Panc1 (cell line): ENCODE measurements at regions not wholly inside any gene's neighbourhood (a gene's known extent, or its start where the extent isn't known, plus 50 kb on each side); places are given as distances from the start of the nearest gene placed in this dataset.

Experiments
- ATAC-seq: fragments of 200-7000 bp; cut with Tn5 transposase; 2 replicates; pipeline ENCODE4 v1.9.1; 2020; ENCODE audit warnings: mild to moderate bottlenecking, moderate library complexity
- BruUV-seq: library from RNA; stranded (reverse); fragments of 400-500 nt; replicated peaks from 2 replicates; lab custom pipeline; 2021; lab: Mats Ljungman, UMichigan
- CTCF ChIA-PET: fragments of 300-600 bp; sonication (Branson Sonifier 250); formaldehyde crosslinking; loops from one replicate; lab custom pipeline; 2022; ENCODE audit warnings: antibody characterized with exemption; lab: Charles Lee
- POLR2A ChIA-PET: fragments of 300-600 bp; sonication (Branson Sonifier 250); formaldehyde crosslinking; loops from one replicate; lab custom pipeline; 2022; ENCODE audit warnings: antibody characterized with exemption; lab: Charles Lee
- DNase-seq: peaks from one replicate; pipeline ENCODE4 v3.0.0-alpha.2; 2010; ENCODE audit warnings: low read depth, low spot score
- H3K27ac ChIP-seq: 2 replicates; pipeline ENCODE4 v1.5.1; 2011; ENCODE audit warnings: mild to moderate bottlenecking, low read length, inconsistent platforms
- H3K27me3 ChIP-seq: fragments of 200-500 bp; sonication (Bioruptor generic); 2 replicates; pipeline ENCODE4 v1.6.0; 2014; ENCODE audit warnings: low read length, inconsistent platforms; ENCODE audit not compliant: control insufficient read depth, insufficient read depth
- H3K36me3 ChIP-seq: fragments of 200-500 bp; sonication (Bioruptor generic); 2 replicates; pipeline ENCODE4 v1.5.1; 2014; ENCODE audit warnings: inconsistent platforms, mild to moderate bottlenecking, low read length, moderate library complexity; ENCODE audit not compliant: control insufficient read depth, insufficient read depth
- H3K4me1 ChIP-seq: 2 replicates; pipeline ENCODE4 v1.5.1; 2011; ENCODE audit warnings: inconsistent platforms, mild to moderate bottlenecking, low read length, moderate library complexity; ENCODE audit not compliant: control insufficient read depth, insufficient read depth
- H3K4me3 ChIP-seq, 2 experiments: 2 replicates each; pipeline ENCODE4 v1.5.1; 2011 to 2012; ENCODE audit warnings: low read depth in 2 of 2, low read length in 2 of 2, mild to moderate bottlenecking in 2 of 2, inconsistent platforms in 1 of 2, moderate library complexity in 1 of 2
- H3K9me3 ChIP-seq: fragments of 200-500 bp; sonication (Bioruptor generic); 2 replicates; pipeline ENCODE4 v1.5.1; 2014; ENCODE audit warnings: low read depth, mild to moderate bottlenecking, inconsistent platforms, low read length, moderate library complexity; ENCODE audit not compliant: control insufficient read depth, insufficient read depth
- POLR2AphosphoS5 ChIP-seq: IDR thresholded peaks from 2 replicates; pipeline ENCODE4 v1.6.1; 2012; ENCODE audit warnings: mild to moderate bottlenecking, low read depth, low read length, moderate library complexity
- SIN3A ChIP-seq: IDR thresholded peaks from 2 replicates; pipeline ENCODE4 v1.6.1; 2012; ENCODE audit warnings: low read depth, mild to moderate bottlenecking, low read length, moderate library complexity, borderline replicate concordance; ENCODE audit not compliant: insufficient read depth
- TCF7L2 ChIP-seq: IDR thresholded peaks from 2 replicates; pipeline ENCODE4 v1.6.1; 2011; ENCODE audit warnings: mild to moderate bottlenecking, low read depth, low read length, inconsistent platforms
- in situ Hi-C: cut with HindIII; loops from 2 replicates; pipeline ENCODE4 v1.10.0; 2016; ENCODE audit warnings: low sequenced_read_pairs, low pct_unique_long_range_greater_than_20kb
- intact Hi-C: fragments of 100-400 bp; cut with micrococcal nuclease; formaldehyde crosslinking; loops from one replicate; pipeline ENCODE4 v1.10.0; 2022; ENCODE audit not compliant: unreplicated experiment
- TF ChIP-seq, protein P1 (sequence below), 2 experiments: IDR thresholded peaks; 2 replicates each; pipeline ENCODE4 v1.6.1; 2011 to 2012; ENCODE audit warnings: low read depth in 2 of 2, control low read depth in 1 of 2, low read length in 1 of 2, mild to moderate bottlenecking in 1 of 2, moderate library complexity in 1 of 2; ENCODE audit not compliant: insufficient read depth in 1 of 2
- TF ChIP-seq, protein P2 (sequence below): fragments of 450-650 bp; IDR thresholded peaks from 2 replicates; pipeline ENCODE4 v1.5.1; 2017; ENCODE audit warnings: mild to moderate bottlenecking

DNA sequence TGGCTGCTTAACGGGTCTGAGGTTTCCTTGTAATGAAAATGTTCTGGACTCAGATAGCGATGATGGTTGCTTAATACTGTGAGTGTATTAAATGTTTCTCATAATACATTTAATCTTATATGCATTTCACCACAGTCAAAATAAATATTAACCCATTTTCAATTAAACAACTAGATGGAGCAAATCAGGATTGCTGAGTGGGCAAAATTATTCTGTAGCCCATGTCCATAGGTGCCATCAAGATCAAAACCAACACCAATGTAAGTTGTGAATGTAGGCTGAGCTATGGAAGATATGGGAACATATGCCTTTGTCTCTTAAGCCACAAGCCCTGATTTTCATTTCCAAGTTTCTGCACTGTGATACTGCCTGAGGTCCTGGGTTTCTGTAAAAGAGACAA is 572.6 kb upstream of the EEF2KMT start:
- TF ChIP-seq SIN3A (no peak), POLR2AphosphoS5 (no peak), TCF7L2 (no peak)
- TF ChIP-seq, protein P1, sequence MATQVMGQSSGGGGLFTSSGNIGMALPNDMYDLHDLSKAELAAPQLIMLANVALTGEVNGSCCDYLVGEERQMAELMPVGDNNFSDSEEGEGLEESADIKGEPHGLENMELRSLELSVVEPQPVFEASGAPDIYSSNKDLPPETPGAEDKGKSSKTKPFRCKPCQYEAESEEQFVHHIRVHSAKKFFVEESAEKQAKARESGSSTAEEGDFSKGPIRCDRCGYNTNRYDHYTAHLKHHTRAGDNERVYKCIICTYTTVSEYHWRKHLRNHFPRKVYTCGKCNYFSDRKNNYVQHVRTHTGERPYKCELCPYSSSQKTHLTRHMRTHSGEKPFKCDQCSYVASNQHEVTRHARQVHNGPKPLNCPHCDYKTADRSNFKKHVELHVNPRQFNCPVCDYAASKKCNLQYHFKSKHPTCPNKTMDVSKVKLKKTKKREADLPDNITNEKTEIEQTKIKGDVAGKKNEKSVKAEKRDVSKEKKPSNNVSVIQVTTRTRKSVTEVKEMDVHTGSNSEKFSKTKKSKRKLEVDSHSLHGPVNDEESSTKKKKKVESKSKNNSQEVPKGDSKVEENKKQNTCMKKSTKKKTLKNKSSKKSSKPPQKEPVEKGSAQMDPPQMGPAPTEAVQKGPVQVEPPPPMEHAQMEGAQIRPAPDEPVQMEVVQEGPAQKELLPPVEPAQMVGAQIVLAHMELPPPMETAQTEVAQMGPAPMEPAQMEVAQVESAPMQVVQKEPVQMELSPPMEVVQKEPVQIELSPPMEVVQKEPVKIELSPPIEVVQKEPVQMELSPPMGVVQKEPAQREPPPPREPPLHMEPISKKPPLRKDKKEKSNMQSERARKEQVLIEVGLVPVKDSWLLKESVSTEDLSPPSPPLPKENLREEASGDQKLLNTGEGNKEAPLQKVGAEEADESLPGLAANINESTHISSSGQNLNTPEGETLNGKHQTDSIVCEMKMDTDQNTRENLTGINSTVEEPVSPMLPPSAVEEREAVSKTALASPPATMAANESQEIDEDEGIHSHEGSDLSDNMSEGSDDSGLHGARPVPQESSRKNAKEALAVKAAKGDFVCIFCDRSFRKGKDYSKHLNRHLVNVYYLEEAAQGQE (IDR thresholded peaks at IDR 0.05; ENCODE audit: insufficient read depth in 1 of 2, low read depth in 2 of 2, low read length in 1 of 2): no peak
- TF ChIP-seq, protein P2, sequence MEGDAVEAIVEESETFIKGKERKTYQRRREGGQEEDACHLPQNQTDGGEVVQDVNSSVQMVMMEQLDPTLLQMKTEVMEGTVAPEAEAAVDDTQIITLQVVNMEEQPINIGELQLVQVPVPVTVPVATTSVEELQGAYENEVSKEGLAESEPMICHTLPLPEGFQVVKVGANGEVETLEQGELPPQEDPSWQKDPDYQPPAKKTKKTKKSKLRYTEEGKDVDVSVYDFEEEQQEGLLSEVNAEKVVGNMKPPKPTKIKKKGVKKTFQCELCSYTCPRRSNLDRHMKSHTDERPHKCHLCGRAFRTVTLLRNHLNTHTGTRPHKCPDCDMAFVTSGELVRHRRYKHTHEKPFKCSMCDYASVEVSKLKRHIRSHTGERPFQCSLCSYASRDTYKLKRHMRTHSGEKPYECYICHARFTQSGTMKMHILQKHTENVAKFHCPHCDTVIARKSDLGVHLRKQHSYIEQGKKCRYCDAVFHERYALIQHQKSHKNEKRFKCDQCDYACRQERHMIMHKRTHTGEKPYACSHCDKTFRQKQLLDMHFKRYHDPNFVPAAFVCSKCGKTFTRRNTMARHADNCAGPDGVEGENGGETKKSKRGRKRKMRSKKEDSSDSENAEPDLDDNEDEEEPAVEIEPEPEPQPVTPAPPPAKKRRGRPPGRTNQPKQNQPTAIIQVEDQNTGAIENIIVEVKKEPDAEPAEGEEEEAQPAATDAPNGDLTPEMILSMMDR: no peak
- H3K4me3 ChIP-seq: no peak overlapping the region
- H3K4me1 ChIP-seq: no peaks in the 10 kb centered on the region
- DNase-seq (no peak), ATAC-seq (no peak)
- no peaks in the 10 kb centered on the region for H3K36me3 ChIP-seq
- H3K9me3 ChIP-seq: no peaks in the 10 kb centered on the region
- intact Hi-C loops (no loop called here), in situ Hi-C loops (no loop called here)
- H3K27ac ChIP-seq: no peak overlapping the region
- POLR2A ChIA-PET: no interaction called here
- peaks cover 3% of the 10 kb centered on the region; the same call in 1 of the 2 replicates for H3K27me3 ChIP-seq
- CTCF ChIA-PET: no interaction called here
- BruUV-seq: no TSS peak

DNA sequence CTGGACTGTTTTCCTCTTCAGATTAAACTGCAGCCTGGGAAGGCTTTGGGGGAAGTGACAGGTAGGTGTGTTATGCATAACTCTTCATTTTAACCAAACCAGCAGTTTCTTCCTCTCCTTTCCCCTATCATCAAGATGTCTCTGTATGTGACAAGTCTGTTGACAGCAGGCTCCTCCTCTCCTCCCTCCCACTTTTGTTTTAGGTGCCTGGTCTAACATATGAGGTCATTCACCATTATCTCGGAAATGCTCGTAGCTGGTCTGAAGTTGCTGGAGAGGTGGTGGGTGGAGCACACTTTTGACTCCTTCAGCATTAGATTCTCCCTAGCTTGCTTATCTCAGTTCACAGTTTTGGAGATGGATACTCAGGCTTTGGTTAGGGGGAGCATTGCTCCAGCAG is 571.0 kb upstream of the EEF2KMT start:
- H3K27me3 ChIP-seq: peaks cover 3% of the 10 kb centered on the region; the same call in 1 of the 2 replicates
- ChIA-PET CTCF (no interaction called here), POLR2A (no interaction called here)
- in situ Hi-C loops: no loop called here
- no peak overlapping the region for H3K4me3 ChIP-seq
- intact Hi-C loops: loop anchor here (10.0 kb wide), 1 partner anchor 976 kb away; no protein-coding TSS in a partner anchor
- H3K27ac ChIP-seq: no peak overlapping the region
- BruUV-seq: no TSS peak
- no peak for ATAC-seq
- no peaks in the 10 kb centered on the region for H3K9me3 ChIP-seq
- no peak for DNase-seq
- TF ChIP-seq TCF7L2 (no peak), SIN3A (no peak), POLR2AphosphoS5 (no peak)
- TF ChIP-seq, protein P2: no peak
- TF ChIP-seq, protein P1 (IDR thresholded peaks at IDR 0.05; ENCODE audit: insufficient read depth in 1 of 2, low read depth in 2 of 2, low read length in 1 of 2): no peak
- no peaks in the 10 kb centered on the region for H3K36me3 ChIP-seq
- H3K4me1 ChIP-seq: no peaks in the 10 kb centered on the region
